NCI-H1417 treated with DMSO at 0.1 percent for 48 hours (cell line): ENCODE measurements at regions not wholly inside any gene's neighbourhood (a gene's known extent, or its start where the extent isn't known, plus 50 kb on each side); places are given as distances from the start of the nearest gene placed in this dataset.

ENCODE experiments used
- DNase-seq: peaks from one replicate; lab custom pipeline; 2025; lab: John Stamatoyannopoulos, UW

GRCh38 chr17:71919186-71919585 lies 201.6 kb upstream of the SOX9 start:
- DNase-seq: no peak

GRCh38 chr17:71919896-71920295 lies 200.9 kb upstream of the SOX9 start:
- no peak for DNase-seq

- no peak for DNase-seq
These were observed 199.0 kb upstream of the SOX9 start for GRCh38 chr17:71921796-71922195.

GRCh38 chr17:71922439-71922838 lies 198.4 kb upstream of the SOX9 start:
- DNase-seq: no peak

- no peak for DNase-seq
These were observed 193.9 kb upstream of the SOX9 start for GRCh38 chr17:71926746-71927398.

GRCh38 chr17:71933306-71933705 lies 187.5 kb upstream of the SOX9 start:
- DNase-seq: no peak

- no peak for DNase-seq
These were observed 186.3 kb upstream of the SOX9 start for GRCh38 chr17:71934520-71934919.

GRCh38 chr17:71935341-71935740 lies 185.5 kb upstream of the SOX9 start:
- DNase-seq: no peak

GRCh38 chr17:71936977-71937376 lies 183.8 kb upstream of the SOX9 start:
- no peak for DNase-seq

- no peak for DNase-seq
These were observed 182.9 kb upstream of the SOX9 start for GRCh38 chr17:71937914-71938313.

GRCh38 chr17:71938340-71939010 lies 182.3 kb upstream of the SOX9 start:
- DNase-seq: no peak

GRCh38 chr17:71941920-71942319 lies 178.9 kb upstream of the SOX9 start:
- DNase-seq: no peak

GRCh38 chr17:71942626-71943025 lies 178.2 kb upstream of the SOX9 start:
- no peak for DNase-seq

- no peak for DNase-seq
These were observed 172.0 kb upstream of the SOX9 start for GRCh38 chr17:71948703-71949422.

- no peak for DNase-seq
These were observed 161.7 kb upstream of the SOX9 start for GRCh38 chr17:71959154-71959553.

GRCh38 chr17:71963351-71963750 lies 157.5 kb upstream of the SOX9 start:
- no peak for DNase-seq

GRCh38 chr17:71963791-71964190 lies 157.0 kb upstream of the SOX9 start:
- DNase-seq: no peak

GRCh38 chr17:71964559-71964958 lies 156.3 kb upstream of the SOX9 start:
- no peak for DNase-seq

- no peak for DNase-seq
These were observed 154.8 kb upstream of the SOX9 start for GRCh38 chr17:71966055-71966454.

- DNase-seq: no peak
These were observed 154.1 kb upstream of the SOX9 start for GRCh38 chr17:71966459-71967313.

- DNase-seq: no peak
These were observed 151.3 kb upstream of the SOX9 start for GRCh38 chr17:71969500-71969899.

- DNase-seq: no peak
These were observed 150.5 kb upstream of the SOX9 start for GRCh38 chr17:71970312-71970711.
